ENCODE measurements at regions not wholly inside any gene's neighbourhood (a gene's known extent, or its start where the extent isn't known, plus 50 kb on each side); places are given as distances from the start of the nearest gene placed in this dataset.

DNA sequence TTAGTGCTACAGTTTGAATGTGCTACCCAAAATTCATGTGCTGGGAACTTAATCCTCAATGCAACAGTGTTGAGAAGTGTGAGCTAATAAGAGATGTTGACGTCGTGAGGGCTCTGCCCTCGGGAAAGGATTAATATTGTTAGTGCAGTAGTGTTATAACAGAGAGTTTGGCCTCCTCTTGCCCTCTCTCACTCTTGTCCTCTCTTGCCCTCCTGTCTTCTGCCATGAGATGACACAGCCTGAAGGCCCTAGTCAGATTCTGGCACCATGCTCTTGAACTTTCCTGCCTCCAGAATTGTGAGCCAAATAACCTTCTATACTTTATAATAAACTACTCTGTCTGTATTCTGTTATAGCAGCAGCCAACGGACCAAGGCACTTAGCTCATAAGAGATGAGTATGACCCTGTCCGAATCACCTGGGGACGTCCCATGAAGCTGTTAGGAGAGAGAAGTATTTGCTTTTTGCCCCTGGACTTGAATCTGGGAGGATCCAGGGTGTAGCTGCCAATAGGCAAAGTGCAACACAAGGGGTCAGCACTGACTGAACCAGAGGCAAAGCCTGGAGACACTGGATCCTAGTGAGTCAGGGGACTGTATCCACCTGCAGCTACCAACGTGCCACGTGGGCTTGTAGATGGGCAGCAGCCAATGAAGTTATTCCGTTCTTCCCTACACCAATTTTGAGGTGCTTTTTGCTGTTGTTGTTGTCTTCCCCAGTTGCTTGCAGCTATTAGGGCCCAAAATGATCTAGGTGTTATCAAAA is 233.7 kb downstream of the THBS2 start:
- TF ChIP-seq ATF3 (IDR thresholded peaks at IDR 0.05) (no peak), HNF4G (IDR thresholded peaks at IDR 0.05) (no peak), GABPA (IDR thresholded peaks at IDR 0.05 in 1 of 2, conservative IDR thresholded peaks at IDR 0.05 in 1 of 2) (no peak), ZBTB33 (IDR thresholded peaks at IDR 0.05) (no peak), REST (IDR thresholded peaks at IDR 0.05) (no peak), EGR1 (IDR thresholded peaks at IDR 0.05; ENCODE audit: low read depth in 2 of 2) (no peak), RXRA (IDR thresholded peaks at IDR 0.05) (no peak), HNF4A (conservative IDR thresholded peaks at IDR 0.05) (no peak), NR2F2 (IDR thresholded peaks at IDR 0.05) (no peak), YY1 (IDR thresholded peaks at IDR 0.05) (no peak), MAX (IDR thresholded peaks at IDR 0.05) (no peak), FOXA2 (IDR thresholded peaks at IDR 0.05) (no peak), JUND (IDR thresholded peaks at IDR 0.05) (no peak), TAF1 (conservative IDR thresholded peaks at IDR 0.05) (no peak), RAD21 (IDR thresholded peaks at IDR 0.05) (no peak), FOXA1 (IDR thresholded peaks at IDR 0.05) (no peak), SP1 (IDR thresholded peaks at IDR 0.05) (no peak)
- TF ChIP-seq, protein P1, sequence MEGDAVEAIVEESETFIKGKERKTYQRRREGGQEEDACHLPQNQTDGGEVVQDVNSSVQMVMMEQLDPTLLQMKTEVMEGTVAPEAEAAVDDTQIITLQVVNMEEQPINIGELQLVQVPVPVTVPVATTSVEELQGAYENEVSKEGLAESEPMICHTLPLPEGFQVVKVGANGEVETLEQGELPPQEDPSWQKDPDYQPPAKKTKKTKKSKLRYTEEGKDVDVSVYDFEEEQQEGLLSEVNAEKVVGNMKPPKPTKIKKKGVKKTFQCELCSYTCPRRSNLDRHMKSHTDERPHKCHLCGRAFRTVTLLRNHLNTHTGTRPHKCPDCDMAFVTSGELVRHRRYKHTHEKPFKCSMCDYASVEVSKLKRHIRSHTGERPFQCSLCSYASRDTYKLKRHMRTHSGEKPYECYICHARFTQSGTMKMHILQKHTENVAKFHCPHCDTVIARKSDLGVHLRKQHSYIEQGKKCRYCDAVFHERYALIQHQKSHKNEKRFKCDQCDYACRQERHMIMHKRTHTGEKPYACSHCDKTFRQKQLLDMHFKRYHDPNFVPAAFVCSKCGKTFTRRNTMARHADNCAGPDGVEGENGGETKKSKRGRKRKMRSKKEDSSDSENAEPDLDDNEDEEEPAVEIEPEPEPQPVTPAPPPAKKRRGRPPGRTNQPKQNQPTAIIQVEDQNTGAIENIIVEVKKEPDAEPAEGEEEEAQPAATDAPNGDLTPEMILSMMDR (IDR thresholded peaks at IDR 0.05; ENCODE audit: low read depth, low read length, missing input control), result no peak
- WGBS, result 67% methylated on average over 9 of the region's 9 CpGs
- Histone ChIP-seq H3K27ac (ENCODE audit: low read depth in 1 of 2, low read length in 2 of 2) (no peak overlapping the region), H3K4me3 (ENCODE audit: low read depth in 1 of 3, low read length in 3 of 3) (no peak overlapping the region), H3K4me1 (ENCODE audit: control insufficient read depth in 4 of 4, insufficient read depth in 4 of 4, low read length in 3 of 4) (no peaks in the 10 kb centered on the region), H3K27me3 (ENCODE audit: control insufficient read depth in 4 of 4, insufficient read depth in 4 of 4, low read length in 3 of 4) (no peaks in the 10 kb centered on the region), H3K9ac (ENCODE audit: low read depth in 1 of 2, low read length in 2 of 2) (no peak overlapping the region), H3K9me3 (ENCODE audit: control insufficient read depth in 4 of 4, low read length in 3 of 4) (peaks cover 0 to 8% (median 0%) of the 10 kb centered on the region in 4 donors), H3K36me3 (ENCODE audit: control insufficient read depth in 4 of 4, insufficient read depth in 3 of 4, low read depth in 1 of 4, low read length in 3 of 4) (no peaks in the 10 kb centered on the region)
- DNase-seq (ENCODE audit: low spot score), result no peak

All from liver (tissue), 8 donors.